AG04449 (cell line): ENCODE measurements at regions not wholly inside any gene's neighbourhood (a gene's known extent, or its start where the extent isn't known, plus 50 kb on each side); places are given as distances from the start of the nearest gene placed in this dataset.

Experiments
- CTCF ChIA-PET: fragments of 350-600 bp; formaldehyde crosslinking; extraction: SDS; loops from one replicate; lab custom pipeline; 2021; ENCODE audit warnings: antibody characterized with exemption; lab: Yijun Ruan, JAX
- POLR2A ChIA-PET: fragments of 400-600, 350-600 bp; formaldehyde crosslinking; extraction: SDS; loops from one replicate; lab custom pipeline; 2020; ENCODE audit warnings: antibody characterized with exemption, inconsistent platforms; lab: Yijun Ruan, JAX
- DNase-seq: peaks from one replicate; pipeline ENCODE4 v3.0.0-alpha.2; 2010; ENCODE audit warnings: low read depth, low spot score
- H3K4me3 ChIP-seq: 2 replicates; pipeline ENCODE4 v1.5.1; 2011; ENCODE audit warnings: low read depth, mild to moderate bottlenecking, control low read depth, low read length
- CTCF ChIP-seq: IDR thresholded peaks from one replicate; pipeline ENCODE4 v1.5.1; 2011; ENCODE audit warnings: mild to moderate bottlenecking, moderate library complexity, low read length, control low read depth, inconsistent platforms; ENCODE audit not compliant: insufficient read depth; ENCODE audit errors: missing control alignments

GRCh38 chr4:146041139-146042004 is 102.7 kb upstream of the ZNF827 start:
- no peak for DNase-seq
- ChIA-PET POLR2A (no interaction called here), CTCF (interaction anchor here (0.8 kb wide), 1 partner anchor 8 kb away, joined by 3 read pairs; no protein-coding TSS in a partner anchor)
- TF ChIP-seq CTCF, result no peak
- no peak overlapping the region for H3K4me3 ChIP-seq

- CTCF ChIA-PET, result interaction anchor here (0.8 kb wide), 1 partner anchor 9 kb away, joined by 3 read pairs; no protein-coding TSS in a partner anchor
- no peak for TF ChIP-seq CTCF
- no peak for DNase-seq
- no peak overlapping the region for H3K4me3 ChIP-seq
- POLR2A ChIA-PET, result no interaction called here
These were observed 102.0 kb upstream of the ZNF827 start for GRCh38 chr4:146040623-146041022.

- ChIA-PET POLR2A (no interaction called here), CTCF (interaction anchor here (1.7 kb wide), 1 partner anchor 16 kb away, joined by 5 read pairs; no protein-coding TSS in a partner anchor)
- no peak for DNase-seq
These were observed 94.5 kb upstream of the ZNF827 start for GRCh38 chr4:146033149-146033548.

GRCh38 chr4:146032234-146032860 is 93.7 kb upstream of the ZNF827 start:
- no peak overlapping the region for H3K4me3 ChIP-seq
- ChIA-PET CTCF (interaction anchor here (1.5 to 1.7 kb wide), 2 partner anchors 17 to 306 kb away, joined by 4 to 5 read pairs; no protein-coding TSS in a partner anchor), POLR2A (no interaction called here)
- TF ChIP-seq CTCF, result no peak
- DNase-seq, result no peak

More at GRCh38 chr4:146033149-146033548, 94.5 kb upstream of the ZNF827 start:
- H3K4me3 ChIP-seq, result no peak overlapping the region
- TF ChIP-seq CTCF, result no peak

- no peak for TF ChIP-seq CTCF
- POLR2A ChIA-PET, result no interaction called here
- CTCF ChIA-PET, result interaction anchor here (0.6 to 1.3 kb wide), 4 partner anchors 10 to 886 kb away, joined by 3 to 4 read pairs (median 4); no protein-coding TSS in a partner anchor
- DNase-seq, result no peak
- H3K4me3 ChIP-seq, result no peak overlapping the region
These were observed 91.5 kb upstream of the ZNF827 start for GRCh38 chr4:146029939-146030710.
